ENCODE measurements at regions not wholly inside any gene's neighbourhood (a gene's known extent, or its start where the extent isn't known, plus 50 kb on each side); places are given as distances from the start of the nearest gene placed in this dataset.

DNA sequence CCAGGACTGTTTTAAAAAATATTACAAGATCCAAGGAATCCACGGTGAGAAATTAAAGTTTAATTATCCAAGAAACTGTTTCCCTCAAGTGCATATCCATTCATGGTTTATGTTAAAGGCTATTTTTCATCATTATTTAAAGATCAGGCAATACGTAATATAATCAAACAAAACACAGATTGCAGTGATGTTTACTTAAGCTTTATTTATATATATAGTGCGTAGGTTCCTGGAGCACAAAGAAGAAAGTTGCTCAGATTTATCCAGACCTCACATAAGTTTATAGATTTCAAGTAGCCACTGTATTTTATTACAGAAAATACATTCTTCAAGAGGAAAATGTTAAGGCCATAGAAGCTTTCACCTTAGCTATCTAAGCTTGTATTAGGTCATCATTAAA is 210.0 kb upstream of the KLF14 start:
- no peaks in the 10 kb centered on the region for H3K9me3 ChIP-seq (ENCODE audit: control insufficient read depth in 4 of 4, insufficient read depth in 3 of 4, low read length in 3 of 4)
- peaks cover 0 to 18% (median 4%) of the 10 kb centered on the region in 3 donors for H3K27me3 ChIP-seq (ENCODE audit: control insufficient read depth in 3 of 3, insufficient read depth in 3 of 3, low read length in 2 of 3)
- TF ChIP-seq, protein P1, sequence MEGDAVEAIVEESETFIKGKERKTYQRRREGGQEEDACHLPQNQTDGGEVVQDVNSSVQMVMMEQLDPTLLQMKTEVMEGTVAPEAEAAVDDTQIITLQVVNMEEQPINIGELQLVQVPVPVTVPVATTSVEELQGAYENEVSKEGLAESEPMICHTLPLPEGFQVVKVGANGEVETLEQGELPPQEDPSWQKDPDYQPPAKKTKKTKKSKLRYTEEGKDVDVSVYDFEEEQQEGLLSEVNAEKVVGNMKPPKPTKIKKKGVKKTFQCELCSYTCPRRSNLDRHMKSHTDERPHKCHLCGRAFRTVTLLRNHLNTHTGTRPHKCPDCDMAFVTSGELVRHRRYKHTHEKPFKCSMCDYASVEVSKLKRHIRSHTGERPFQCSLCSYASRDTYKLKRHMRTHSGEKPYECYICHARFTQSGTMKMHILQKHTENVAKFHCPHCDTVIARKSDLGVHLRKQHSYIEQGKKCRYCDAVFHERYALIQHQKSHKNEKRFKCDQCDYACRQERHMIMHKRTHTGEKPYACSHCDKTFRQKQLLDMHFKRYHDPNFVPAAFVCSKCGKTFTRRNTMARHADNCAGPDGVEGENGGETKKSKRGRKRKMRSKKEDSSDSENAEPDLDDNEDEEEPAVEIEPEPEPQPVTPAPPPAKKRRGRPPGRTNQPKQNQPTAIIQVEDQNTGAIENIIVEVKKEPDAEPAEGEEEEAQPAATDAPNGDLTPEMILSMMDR (IDR thresholded peaks at IDR 0.05; ENCODE audit: control extremely low read depth, extremely low read depth), result no peak
- no peak overlapping the region for H3K27ac ChIP-seq (ENCODE audit: low read depth in 1 of 2, low read length in 1 of 2)
- peaks cover 0 to 23% (median 3%) of the 10 kb centered on the region in 5 donors for H3K4me1 ChIP-seq (ENCODE audit: control insufficient read depth in 5 of 5, insufficient read depth in 5 of 5, low read length in 5 of 5)
- no peak for ATAC-seq (ENCODE audit: insufficient read depth, low FRiP score)
- 36 to 62% methylated on average over 3 of the region's 3 CpGs for WGBS, 2 donors
- H3K4me3 ChIP-seq, result no peak overlapping the region
- DNase-seq, result peak in 1 of 3 donors; percentile 19
- peaks cover 0 to 9% (median 0%) of the 10 kb centered on the region in 4 donors for H3K36me3 ChIP-seq (ENCODE audit: control insufficient read depth in 4 of 4, insufficient read depth in 4 of 4, low read length in 4 of 4)
- no peak overlapping the region for H3K9ac ChIP-seq (ENCODE audit: insufficient read depth in 1 of 2, low read length in 2 of 2)

DNA sequence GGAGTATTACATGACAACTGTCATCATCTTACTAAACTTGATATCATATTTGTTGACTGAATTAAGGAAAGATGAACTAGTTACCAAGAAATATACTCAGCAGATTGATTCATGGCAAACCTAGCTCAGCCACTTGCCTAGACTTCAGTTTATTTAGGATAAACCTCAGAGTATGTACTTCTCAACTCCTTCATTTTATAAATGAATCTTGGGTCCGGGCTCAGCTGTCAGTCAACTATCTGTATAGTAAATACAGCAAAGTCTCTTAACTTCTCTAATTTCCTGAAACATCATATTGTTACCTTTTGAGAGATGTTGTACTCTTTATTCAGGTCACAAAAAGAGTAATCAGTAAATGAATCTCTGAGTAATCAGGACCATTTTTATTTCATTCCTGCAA is 211.0 kb upstream of the KLF14 start:
- no peak overlapping the region for H3K27ac ChIP-seq (ENCODE audit: low read depth in 1 of 2, low read length in 1 of 2)
- 57 to 76% methylated on average over 1 of the region's 1 CpG for WGBS, 2 donors
- H3K27me3 ChIP-seq (ENCODE audit: control insufficient read depth in 3 of 3, insufficient read depth in 3 of 3, low read length in 2 of 3), result peaks cover 0 to 18% (median 4%) of the 10 kb centered on the region in 3 donors
- H3K4me3 ChIP-seq, result no peak overlapping the region
- H3K9ac ChIP-seq (ENCODE audit: insufficient read depth in 1 of 2, low read length in 2 of 2), result no peak overlapping the region
- TF ChIP-seq, protein P1 (IDR thresholded peaks at IDR 0.05; ENCODE audit: control extremely low read depth, extremely low read depth), result no peak
- H3K36me3 ChIP-seq (ENCODE audit: control insufficient read depth in 4 of 4, insufficient read depth in 4 of 4, low read length in 4 of 4), result peaks cover 0 to 10% (median 0%) of the 10 kb centered on the region in 4 donors
- peaks cover 0 to 15% (median 3%) of the 10 kb centered on the region in 5 donors for H3K4me1 ChIP-seq (ENCODE audit: control insufficient read depth in 5 of 5, insufficient read depth in 5 of 5, low read length in 5 of 5)
- DNase-seq, result no peak
- ATAC-seq (ENCODE audit: insufficient read depth, low FRiP score), result no peak
- no peaks in the 10 kb centered on the region for H3K9me3 ChIP-seq (ENCODE audit: control insufficient read depth in 4 of 4, insufficient read depth in 3 of 4, low read length in 3 of 4)

DNA sequence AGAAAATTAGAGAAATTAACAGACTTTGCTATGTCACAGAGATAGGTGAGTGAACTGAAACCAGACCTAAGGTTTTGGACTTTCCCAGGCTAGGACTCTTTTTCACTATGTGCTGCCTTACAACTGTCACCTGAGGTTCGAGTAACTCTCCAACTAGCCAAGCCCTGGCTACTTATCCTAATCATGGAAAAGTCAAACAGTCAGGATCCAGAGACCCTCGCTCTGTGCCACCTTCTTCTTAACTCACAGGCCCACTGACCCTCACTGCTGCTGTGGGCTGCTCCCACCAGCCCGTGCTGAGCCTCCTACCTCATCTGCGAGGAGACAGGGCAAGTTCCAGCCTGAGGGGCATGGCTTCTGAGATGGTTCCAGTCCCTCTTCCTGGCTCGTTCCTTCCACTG is 211.4 kb upstream of the KLF14 start:
- ATAC-seq (ENCODE audit: insufficient read depth, low FRiP score) (no peak), DNase-seq (no peak)
- H3K4me3 ChIP-seq, result no peak overlapping the region
- peaks cover 0 to 17% (median 4%) of the 10 kb centered on the region in 3 donors for H3K27me3 ChIP-seq (ENCODE audit: control insufficient read depth in 3 of 3, insufficient read depth in 3 of 3, low read length in 2 of 3)
- peaks cover 0 to 15% (median 3%) of the 10 kb centered on the region in 5 donors for H3K4me1 ChIP-seq (ENCODE audit: control insufficient read depth in 5 of 5, insufficient read depth in 5 of 5, low read length in 5 of 5)
- H3K9ac ChIP-seq (ENCODE audit: insufficient read depth in 1 of 2, low read length in 2 of 2), result no peak overlapping the region
- 88 to 91% methylated on average over 5 of the region's 5 CpGs for WGBS, 2 donors
- TF ChIP-seq, protein P1 (IDR thresholded peaks at IDR 0.05; ENCODE audit: control extremely low read depth, extremely low read depth), result no peak
- H3K9me3 ChIP-seq (ENCODE audit: control insufficient read depth in 4 of 4, insufficient read depth in 3 of 4, low read length in 3 of 4), result no peaks in the 10 kb centered on the region
- peak overlapping the region in 1 of 2 donors; percentile 27 for H3K27ac ChIP-seq (ENCODE audit: low read depth in 1 of 2, low read length in 1 of 2)
- peaks cover 0 to 12% (median 0%) of the 10 kb centered on the region in 4 donors for H3K36me3 ChIP-seq (ENCODE audit: control insufficient read depth in 4 of 4, insufficient read depth in 4 of 4, low read length in 4 of 4)

DNA sequence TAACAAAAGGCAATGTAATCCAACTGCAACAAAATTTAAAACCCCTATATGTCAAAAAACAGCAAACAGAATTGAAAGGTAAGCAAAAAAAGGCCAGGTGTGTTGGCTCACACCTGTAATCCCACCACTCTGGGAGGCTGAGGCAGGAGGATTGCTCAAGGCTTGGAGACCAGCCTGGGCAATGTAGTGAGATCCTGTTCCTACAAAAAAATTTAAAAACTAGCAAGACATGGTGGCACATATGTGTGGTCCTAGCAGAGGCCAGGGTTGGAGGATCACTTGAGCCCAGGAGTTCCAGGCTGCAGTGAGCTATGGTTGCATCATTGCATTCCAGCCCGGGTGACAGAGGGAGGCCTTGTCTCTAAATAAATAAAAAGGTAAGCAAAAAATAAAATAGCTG is 212.1 kb upstream of the KLF14 start:
- peaks cover 0 to 11% (median 0%) of the 10 kb centered on the region in 4 donors for H3K36me3 ChIP-seq (ENCODE audit: control insufficient read depth in 4 of 4, insufficient read depth in 4 of 4, low read length in 4 of 4)
- H3K4me1 ChIP-seq (ENCODE audit: control insufficient read depth in 5 of 5, insufficient read depth in 5 of 5, low read length in 5 of 5), result peaks cover 0 to 15% (median 3%) of the 10 kb centered on the region in 5 donors
- TF ChIP-seq, protein P1 (IDR thresholded peaks at IDR 0.05; ENCODE audit: control extremely low read depth, extremely low read depth), result no peak
- no peak for DNase-seq
- WGBS, 2 donors, result 63 to 70% methylated on average over 1 of the region's 1 CpG
- no peak overlapping the region for H3K27ac ChIP-seq (ENCODE audit: low read depth in 1 of 2, low read length in 1 of 2)
- H3K9ac ChIP-seq (ENCODE audit: insufficient read depth in 1 of 2, low read length in 2 of 2), result no peak overlapping the region
- peaks cover 0 to 9% (median 4%) of the 10 kb centered on the region in 3 donors for H3K27me3 ChIP-seq (ENCODE audit: control insufficient read depth in 3 of 3, insufficient read depth in 3 of 3, low read length in 2 of 3)
- no peaks in the 10 kb centered on the region for H3K9me3 ChIP-seq (ENCODE audit: control insufficient read depth in 4 of 4, insufficient read depth in 3 of 4, low read length in 3 of 4)
- no peak for ATAC-seq (ENCODE audit: insufficient read depth, low FRiP score)
- no peak overlapping the region for H3K4me3 ChIP-seq
